ENCODE measurements at regions not wholly inside any gene's neighbourhood (a gene's known extent, or its start where the extent isn't known, plus 50 kb on each side); places are given as distances from the start of the nearest gene placed in this dataset.

- TF ChIP-seq CTCF (IDR thresholded peaks at IDR 0.05; ENCODE audit: low read length), result no peak
- TF ChIP-seq EZH2 (optimal IDR thresholded peaks at IDR 0.05; ENCODE audit: low read depth, low read length), result no peak
- no peak for TF ChIP-seq EZH2phosphoT487 (IDR thresholded peaks at IDR 0.05; ENCODE audit: low read length)
These were observed 322.6 kb downstream of the ASXL3 start for GRCh38 chr18:33900638-33901037.
